ENCODE measurements at regions not wholly inside any gene's neighbourhood (a gene's known extent, or its start where the extent isn't known, plus 50 kb on each side); places are given as distances from the start of the nearest gene placed in this dataset.

DNA sequence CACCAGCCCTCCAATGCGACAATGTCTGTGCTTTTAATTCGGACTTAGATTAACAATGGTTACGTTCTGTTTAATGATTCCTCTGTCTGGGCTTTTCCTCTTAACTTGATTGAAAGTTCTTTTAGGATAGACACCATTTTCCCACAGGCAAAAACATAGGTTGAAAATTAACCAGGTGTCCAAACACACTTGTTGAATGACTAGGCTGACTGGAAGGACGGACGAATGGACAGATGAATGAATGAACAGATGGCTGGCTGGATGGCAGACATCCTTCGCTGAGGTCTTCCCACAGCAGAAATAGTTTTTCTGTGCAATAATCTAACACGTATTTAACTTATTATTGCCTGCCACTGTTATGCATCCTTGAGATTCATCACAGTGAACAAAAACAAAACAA lies 298.8 kb downstream of the SRBD1 start:
- H3K4me1 Mint-ChIP-seq (ENCODE audit: low read depth): no peaks in the 10 kb centered on the region
- no peaks in the 10 kb centered on the region for H3K9me3 Mint-ChIP-seq
- no peak for DNase-seq
- POLR2A ChIA-PET: no interaction called here
- peaks cover 2% of the 10 kb centered on the region for H3K27me3 Mint-ChIP-seq
- TF ChIP-seq, protein P1, sequence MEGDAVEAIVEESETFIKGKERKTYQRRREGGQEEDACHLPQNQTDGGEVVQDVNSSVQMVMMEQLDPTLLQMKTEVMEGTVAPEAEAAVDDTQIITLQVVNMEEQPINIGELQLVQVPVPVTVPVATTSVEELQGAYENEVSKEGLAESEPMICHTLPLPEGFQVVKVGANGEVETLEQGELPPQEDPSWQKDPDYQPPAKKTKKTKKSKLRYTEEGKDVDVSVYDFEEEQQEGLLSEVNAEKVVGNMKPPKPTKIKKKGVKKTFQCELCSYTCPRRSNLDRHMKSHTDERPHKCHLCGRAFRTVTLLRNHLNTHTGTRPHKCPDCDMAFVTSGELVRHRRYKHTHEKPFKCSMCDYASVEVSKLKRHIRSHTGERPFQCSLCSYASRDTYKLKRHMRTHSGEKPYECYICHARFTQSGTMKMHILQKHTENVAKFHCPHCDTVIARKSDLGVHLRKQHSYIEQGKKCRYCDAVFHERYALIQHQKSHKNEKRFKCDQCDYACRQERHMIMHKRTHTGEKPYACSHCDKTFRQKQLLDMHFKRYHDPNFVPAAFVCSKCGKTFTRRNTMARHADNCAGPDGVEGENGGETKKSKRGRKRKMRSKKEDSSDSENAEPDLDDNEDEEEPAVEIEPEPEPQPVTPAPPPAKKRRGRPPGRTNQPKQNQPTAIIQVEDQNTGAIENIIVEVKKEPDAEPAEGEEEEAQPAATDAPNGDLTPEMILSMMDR (IDR thresholded peaks at IDR 0.05): no peak
- no peak for ATAC-seq
- CTCF ChIA-PET: no interaction called here
- H3K36me3 Mint-ChIP-seq (ENCODE audit: low read depth): no peaks in the 10 kb centered on the region
- H3K27ac Mint-ChIP-seq: no peak overlapping the region
- intact Hi-C loops (cut with micrococcal nuclease): no loop called here
- H3K4me3 Mint-ChIP-seq: no peak overlapping the region

DNA sequence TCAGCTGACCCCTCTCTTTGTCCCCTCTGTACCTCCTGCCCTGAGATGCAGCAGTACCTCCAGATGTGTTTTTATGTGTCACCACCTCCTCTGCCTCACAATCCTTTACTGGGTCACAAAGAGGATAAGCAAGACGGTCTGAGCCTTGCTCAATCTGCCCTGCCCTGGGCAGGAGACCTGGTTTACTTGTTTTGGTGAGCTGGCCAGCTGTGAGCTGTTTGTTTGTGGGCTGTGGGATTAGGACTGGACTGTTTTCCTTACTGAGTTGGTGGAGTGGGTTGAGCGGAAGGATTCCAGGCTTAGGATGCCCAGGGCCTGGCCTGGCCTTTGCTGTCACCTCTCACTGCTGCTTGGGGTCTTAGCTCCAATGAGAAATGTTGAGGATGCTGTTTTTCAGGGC lies 299.5 kb downstream of the SRBD1 start:
- H3K27ac Mint-ChIP-seq: no peak overlapping the region
- CTCF ChIA-PET: no interaction called here
- no peak for DNase-seq

DNA sequence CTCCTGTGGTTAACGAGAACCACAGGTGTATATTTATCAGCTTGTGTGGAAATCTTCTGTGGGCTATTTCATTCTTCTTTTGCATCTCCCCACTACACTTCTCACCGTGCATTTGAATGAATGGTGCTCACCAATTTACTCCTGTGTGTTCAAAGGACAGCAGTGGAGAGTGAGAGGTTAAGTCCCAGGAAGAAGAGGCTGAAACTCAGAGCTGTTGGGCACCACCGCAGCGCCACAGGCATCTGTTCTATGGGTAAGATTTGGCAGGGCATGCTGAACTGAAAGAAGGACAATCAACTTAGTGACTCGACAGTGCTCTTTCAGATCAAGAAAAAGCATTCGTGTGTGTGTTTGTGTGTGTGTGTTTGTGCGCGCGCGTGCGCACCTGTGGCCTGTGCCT lies 297.9 kb upstream of the SIX2 start:
- TF ChIP-seq, protein P1 (IDR thresholded peaks at IDR 0.05): no peak
- intact Hi-C loops (cut with micrococcal nuclease): no loop called here
- Mint-ChIP-seq H3K36me3 (ENCODE audit: low read depth) (no peaks in the 10 kb centered on the region), H3K4me1 (ENCODE audit: low read depth) (no peaks in the 10 kb centered on the region), H3K9me3 (no peaks in the 10 kb centered on the region), H3K27ac (no peak overlapping the region), H3K4me3 (no peak overlapping the region), H3K27me3 (peaks cover 6% of the 10 kb centered on the region)
- DNase-seq (no peak), ATAC-seq (no peak)
- ChIA-PET CTCF (interaction anchor here (1.2 kb wide), 1 partner anchor 187 kb away, joined by 3 read pairs; no protein-coding TSS in a partner anchor), POLR2A (no interaction called here)

More for the DNA sequence above, 299.5 kb downstream of the SRBD1 start:
- no peaks in the 10 kb centered on the region for H3K4me1 Mint-ChIP-seq (ENCODE audit: low read depth)
- intact Hi-C loops (cut with micrococcal nuclease): no loop called here
- TF ChIP-seq, protein P1 (IDR thresholded peaks at IDR 0.05): no peak
- no peak overlapping the region for H3K4me3 Mint-ChIP-seq
- POLR2A ChIA-PET: no interaction called here
- H3K36me3 Mint-ChIP-seq (ENCODE audit: low read depth): no peaks in the 10 kb centered on the region
- ATAC-seq: no peak
- peaks cover 2% of the 10 kb centered on the region for H3K27me3 Mint-ChIP-seq
- no peaks in the 10 kb centered on the region for H3K9me3 Mint-ChIP-seq

DNA sequence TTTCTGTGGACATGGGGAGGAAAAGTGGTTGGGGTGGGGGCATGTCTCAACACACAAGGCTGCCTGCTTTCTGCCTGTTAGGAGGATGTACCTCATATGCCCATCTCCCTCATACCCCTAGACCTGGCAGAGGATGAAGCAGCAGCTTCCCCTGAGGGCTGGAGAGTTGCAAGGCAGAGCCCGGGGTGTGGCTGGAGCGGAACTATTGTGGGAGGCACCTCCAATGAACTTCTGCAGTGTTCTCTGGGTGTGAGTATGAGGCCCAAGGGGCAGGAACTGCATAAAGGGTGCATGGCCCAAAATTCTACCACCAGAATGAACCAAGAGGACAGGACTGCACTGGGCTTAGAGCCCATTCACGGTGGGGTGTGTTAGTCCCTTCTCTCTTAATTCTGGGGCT lies 296.3 kb upstream of the SIX2 start:
- no peak for ATAC-seq
- TF ChIP-seq, protein P1 (IDR thresholded peaks at IDR 0.05): no peak
- ChIA-PET POLR2A (interaction anchor here (0.7 kb wide), 1 partner anchor 727 kb away, joined by 3 read pairs; no protein-coding TSS in a partner anchor), CTCF (no interaction called here)
- H3K27me3 Mint-ChIP-seq: peaks cover 6% of the 10 kb centered on the region
- H3K9me3 Mint-ChIP-seq: no peaks in the 10 kb centered on the region
- intact Hi-C loops (cut with micrococcal nuclease): no loop called here
- no peaks in the 10 kb centered on the region for H3K4me1 Mint-ChIP-seq (ENCODE audit: low read depth)
- DNase-seq: no peak
- no peaks in the 10 kb centered on the region for H3K36me3 Mint-ChIP-seq (ENCODE audit: low read depth)
- H3K4me3 Mint-ChIP-seq: no peak overlapping the region
- no peak overlapping the region for H3K27ac Mint-ChIP-seq

DNA sequence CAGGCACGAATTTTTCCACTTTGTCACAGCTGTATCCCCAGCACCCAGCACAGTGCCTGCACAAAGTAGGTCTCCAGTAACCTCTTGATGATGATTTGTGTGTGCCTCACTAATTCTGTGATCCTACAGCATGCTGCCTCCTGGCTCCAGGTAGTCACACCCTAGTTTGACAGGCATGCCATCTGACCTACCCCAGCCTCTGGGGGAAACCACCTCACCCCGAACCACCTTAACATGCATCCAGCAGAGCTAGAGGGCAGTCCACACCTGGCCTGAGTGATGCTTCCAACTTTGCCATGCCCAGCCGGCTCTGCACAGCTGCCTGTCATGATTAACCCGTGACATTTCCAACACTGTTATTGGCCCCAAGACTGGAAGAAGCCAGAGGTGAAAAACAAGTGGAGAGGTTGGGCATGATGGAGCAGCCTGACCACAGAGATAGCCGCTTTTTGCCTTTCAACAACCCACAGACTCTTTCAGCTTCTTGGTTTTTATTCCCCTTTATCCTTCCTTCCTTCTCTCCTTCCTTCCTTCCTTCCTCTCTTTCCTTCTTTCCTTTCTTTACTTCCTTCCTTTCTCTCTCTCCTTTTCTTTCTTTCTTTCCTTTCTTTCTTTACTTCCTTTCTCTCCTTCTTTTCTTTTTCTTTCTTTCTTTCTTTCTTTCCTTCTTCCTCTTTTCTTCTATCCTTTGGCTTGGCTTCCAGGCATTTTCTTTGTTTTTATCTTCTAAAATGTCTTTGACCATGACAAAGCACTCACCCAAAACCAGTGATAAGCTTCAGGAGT lies 294.4 kb upstream of the SIX2 start:
- no peak overlapping the region for H3K4me3 Mint-ChIP-seq

More for the DNA sequence above, 294.4 kb upstream of the SIX2 start:
- H3K27me3 Mint-ChIP-seq: peaks cover 4% of the 10 kb centered on the region
- CTCF ChIA-PET: no interaction called here
- no peaks in the 10 kb centered on the region for H3K9me3 Mint-ChIP-seq
- no peak overlapping the region for H3K27ac Mint-ChIP-seq
- intact Hi-C loops (cut with micrococcal nuclease): no loop called here
- TF ChIP-seq, protein P1 (IDR thresholded peaks at IDR 0.05): no peak
- POLR2A ChIA-PET: no interaction called here
- no peaks in the 10 kb centered on the region for H3K4me1 Mint-ChIP-seq (ENCODE audit: low read depth)
- ATAC-seq (no peak), DNase-seq (no peak)
- no peaks in the 10 kb centered on the region for H3K36me3 Mint-ChIP-seq (ENCODE audit: low read depth)
